HCT116 (cell line): ENCODE measurements at regions not wholly inside any gene's neighbourhood (a gene's known extent, or its start where the extent isn't known, plus 50 kb on each side); places are given as distances from the start of the nearest gene placed in this dataset.

Experiments
- CBX3 ChIP-seq: IDR thresholded peaks from 2 replicates; pipeline ENCODE4 v1.6.1; 2012; ENCODE audit warnings: low read depth
- EGR1 ChIP-seq: IDR thresholded peaks from 2 replicates; pipeline ENCODE4 v1.6.1; 2012; ENCODE audit warnings: low read depth
- EZH2phosphoT487 ChIP-seq: fragments of 200-600 bp; IDR thresholded peaks from 2 replicates; pipeline ENCODE4 v1.6.1; 2018; ENCODE audit warnings: antibody characterized with exemption, borderline replicate concordance
- JUND ChIP-seq: IDR thresholded peaks from 2 replicates; pipeline ENCODE4 v1.6.1; 2012
- POLR2A ChIP-seq: IDR thresholded peaks from 2 replicates; pipeline ENCODE4 v1.7.0; 2011; ENCODE audit warnings: borderline replicate concordance; ENCODE audit not compliant: insufficient read depth, insufficient read length; ENCODE audit errors: extremely low read depth
- POLR2AphosphoS5 ChIP-seq: IDR thresholded peaks from 2 replicates; pipeline ENCODE4 v1.6.1; 2011; ENCODE audit warnings: mild to moderate bottlenecking, low read depth, low read length, moderate library complexity
- RAD21 ChIP-seq: IDR thresholded peaks from 2 replicates; pipeline ENCODE4 v1.6.1; 2012; ENCODE audit warnings: low read depth, mild to moderate bottlenecking
- TCF7L2 ChIP-seq: IDR thresholded peaks from 2 replicates; pipeline ENCODE4 v1.7.0; 2011; ENCODE audit warnings: borderline replicate concordance, inconsistent platforms; ENCODE audit not compliant: insufficient read depth, insufficient read length; ENCODE audit errors: extremely low read depth
- TF ChIP-seq, protein P1 (sequence below), 3 experiments: fragments of 200-600 bp in 1 of 3; sonication (generic) in 1 of 3; IDR thresholded peaks in 2 of 3; conservative IDR thresholded peaks in 1 of 3; 2 replicates each; pipeline ENCODE4 v1.5.1; 2012 to 2017; ENCODE audit warnings: low read depth in 2 of 3, low read length in 2 of 3, antibody characterized with exemption in 1 of 3, borderline replicate concordance in 1 of 3, control low read depth in 1 of 3, mild to moderate bottlenecking in 1 of 3, mixed read lengths in 1 of 3, mixed run types in 1 of 3, moderate library complexity in 1 of 3; ENCODE audit not compliant: insufficient read depth in 1 of 3

DNA sequence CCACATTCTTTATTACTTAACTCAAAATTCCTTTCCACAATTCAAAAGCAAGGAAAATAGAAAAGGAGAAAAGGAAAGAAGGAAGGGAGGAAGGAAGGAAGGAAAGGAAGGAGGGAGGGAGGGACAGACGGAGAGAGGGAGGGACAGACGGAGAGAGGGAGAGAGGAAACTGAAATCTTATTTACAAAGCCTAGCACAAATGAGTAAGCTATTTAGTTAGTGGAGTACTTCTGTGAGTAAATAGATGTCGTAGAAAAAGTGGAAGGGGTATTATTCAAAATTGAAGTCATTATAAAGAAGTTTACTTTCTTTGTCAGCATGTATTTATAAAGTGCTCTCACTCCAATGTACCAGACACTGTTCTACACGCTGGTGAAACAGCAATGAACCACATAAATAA, 177.9 kb downstream of the CETN3 start:
- TF ChIP-seq JUND (no peak), TCF7L2 (no peak), CBX3 (no peak), POLR2A (no peak), EGR1 (no peak), EZH2phosphoT487 (no peak), POLR2AphosphoS5 (no peak), RAD21 (no peak)
- TF ChIP-seq, protein P1, sequence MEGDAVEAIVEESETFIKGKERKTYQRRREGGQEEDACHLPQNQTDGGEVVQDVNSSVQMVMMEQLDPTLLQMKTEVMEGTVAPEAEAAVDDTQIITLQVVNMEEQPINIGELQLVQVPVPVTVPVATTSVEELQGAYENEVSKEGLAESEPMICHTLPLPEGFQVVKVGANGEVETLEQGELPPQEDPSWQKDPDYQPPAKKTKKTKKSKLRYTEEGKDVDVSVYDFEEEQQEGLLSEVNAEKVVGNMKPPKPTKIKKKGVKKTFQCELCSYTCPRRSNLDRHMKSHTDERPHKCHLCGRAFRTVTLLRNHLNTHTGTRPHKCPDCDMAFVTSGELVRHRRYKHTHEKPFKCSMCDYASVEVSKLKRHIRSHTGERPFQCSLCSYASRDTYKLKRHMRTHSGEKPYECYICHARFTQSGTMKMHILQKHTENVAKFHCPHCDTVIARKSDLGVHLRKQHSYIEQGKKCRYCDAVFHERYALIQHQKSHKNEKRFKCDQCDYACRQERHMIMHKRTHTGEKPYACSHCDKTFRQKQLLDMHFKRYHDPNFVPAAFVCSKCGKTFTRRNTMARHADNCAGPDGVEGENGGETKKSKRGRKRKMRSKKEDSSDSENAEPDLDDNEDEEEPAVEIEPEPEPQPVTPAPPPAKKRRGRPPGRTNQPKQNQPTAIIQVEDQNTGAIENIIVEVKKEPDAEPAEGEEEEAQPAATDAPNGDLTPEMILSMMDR (IDR thresholded peaks at IDR 0.05 in 2 of 3, conservative IDR thresholded peaks at IDR 0.05 in 1 of 3; ENCODE audit: borderline replicate concordance in 1 of 3, insufficient read depth in 1 of 3, low read depth in 2 of 3, low read length in 2 of 3), result no peak
